IPS-NIHi7 (cell line): ENCODE measurements at regions not wholly inside any gene's neighbourhood (a gene's known extent, or its start where the extent isn't known, plus 50 kb on each side); places are given as distances from the start of the nearest gene placed in this dataset.

ENCODE experiments used
- DNase-seq: peaks from one replicate; pipeline ENCODE4 v3.0.0; 2012; ENCODE audit warnings: mixed read lengths; ENCODE audit errors: extremely low spot score

- DNase-seq = peak; percentile 72
These were observed 455.0 kb downstream of the CCSER2 start for GRCh38 chr10:84783386-84783785.

GRCh38 chr10:84783909-84784308, 455.5 kb downstream of the CCSER2 start:
- no peak for DNase-seq

GRCh38 chr10:84784749-84785148, 456.4 kb downstream of the CCSER2 start:
- no peak for DNase-seq

GRCh38 chr10:84789026-84789425, 460.6 kb downstream of the CCSER2 start:
- DNase-seq = no peak

- no peak for DNase-seq
These were observed 469.9 kb downstream of the CCSER2 start for GRCh38 chr10:84798312-84798711.

GRCh38 chr10:84801156-84801555, 472.8 kb downstream of the CCSER2 start:
- DNase-seq = no peak

- no peak for DNase-seq
These were observed 473.5 kb downstream of the CCSER2 start for GRCh38 chr10:84801916-84802315.

- DNase-seq = no peak
These were observed 476.8 kb downstream of the CCSER2 start for GRCh38 chr10:84805149-84805548.

- DNase-seq = no peak
These were observed 482.7 kb downstream of the CCSER2 start for GRCh38 chr10:84811113-84811512.

GRCh38 chr10:84818961-84819360, 490.6 kb downstream of the CCSER2 start:
- no peak for DNase-seq

- no peak for DNase-seq
These were observed 491.7 kb downstream of the CCSER2 start for GRCh38 chr10:84820120-84820519.

GRCh38 chr10:84820596-84820995, 492.2 kb downstream of the CCSER2 start:
- no peak for DNase-seq

GRCh38 chr10:84822931-84823630, 494.7 kb downstream of the CCSER2 start:
- no peak for DNase-seq

GRCh38 chr10:84824525-84824924, 496.1 kb downstream of the CCSER2 start:
- no peak for DNase-seq

GRCh38 chr10:84825330-84825729, 496.9 kb downstream of the CCSER2 start:
- DNase-seq = peak; percentile 31

GRCh38 chr10:84826704-84827103, 498.3 kb downstream of the CCSER2 start:
- peak; percentile 24 for DNase-seq

- DNase-seq = no peak
These were observed 500.7 kb downstream of the CCSER2 start for GRCh38 chr10:84829131-84829530.

GRCh38 chr10:84837041-84837812, 508.8 kb downstream of the CCSER2 start:
- DNase-seq = no peak

GRCh38 chr10:84837877-84838276, 509.5 kb downstream of the CCSER2 start:
- DNase-seq = no peak

GRCh38 chr10:84838851-84839250, 510.5 kb downstream of the CCSER2 start:
- DNase-seq = no peak

GRCh38 chr10:84842593-84842992, 514.2 kb downstream of the CCSER2 start:
- DNase-seq = no peak

- DNase-seq = no peak
These were observed 516.1 kb downstream of the CCSER2 start for GRCh38 chr10:84844461-84844860.

- DNase-seq = no peak
These were observed 517.4 kb downstream of the CCSER2 start for GRCh38 chr10:84845628-84846261.
